Fibroblast of villous mesenchyme (primary cell): ENCODE measurements at regions not wholly inside any gene's neighbourhood (a gene's known extent, or its start where the extent isn't known, plus 50 kb on each side); places are given as distances from the start of the nearest gene placed in this dataset.

Experiments used
- DNase-seq: peaks from one replicate; pipeline ENCODE4 v3.0.0-alpha.2; 2010; ENCODE audit warnings: low read depth
- H3K4me3 ChIP-seq: 2 replicates; pipeline ENCODE4 v1.5.1; 2011; ENCODE audit warnings: low read depth, mild to moderate bottlenecking, low read length
- CTCF ChIP-seq: IDR thresholded peaks from 2 replicates; pipeline ENCODE4 v1.5.1; 2012; ENCODE audit warnings: low read depth, mild to moderate bottlenecking, low read length; ENCODE audit not compliant: insufficient read depth

- DNase-seq, result peak; percentile 1
- no peak overlapping the region for H3K4me3 ChIP-seq
- TF ChIP-seq CTCF, result no peak
Observed at GRCh38 chr3:83523470-83524073, 1435.2 kb upstream of the CADM2 start.

GRCh38 chr3:83524901-83525300 is 1433.9 kb upstream of the CADM2 start:
- DNase-seq, result no peak
- no peak for TF ChIP-seq CTCF
- H3K4me3 ChIP-seq, result no peak overlapping the region

- H3K4me3 ChIP-seq, result no peak overlapping the region
- no peak for TF ChIP-seq CTCF
- no peak for DNase-seq
Observed at GRCh38 chr3:83559082-83559481, 1399.7 kb upstream of the CADM2 start.

- no peak for TF ChIP-seq CTCF
- H3K4me3 ChIP-seq, result no peak overlapping the region
- no peak for DNase-seq
Observed at GRCh38 chr3:83567935-83568334, 1390.9 kb upstream of the CADM2 start.

- DNase-seq, result no peak
- H3K4me3 ChIP-seq, result no peak overlapping the region
- no peak for TF ChIP-seq CTCF
Observed at GRCh38 chr3:83581546-83581945, 1377.2 kb upstream of the CADM2 start.

GRCh38 chr3:83601704-83602103 is 1357.1 kb upstream of the CADM2 start:
- H3K4me3 ChIP-seq, result no peak overlapping the region
- no peak for TF ChIP-seq CTCF
- DNase-seq, result no peak

GRCh38 chr3:83622526-83622925 is 1336.3 kb upstream of the CADM2 start:
- no peak overlapping the region for H3K4me3 ChIP-seq
- no peak for DNase-seq
- no peak for TF ChIP-seq CTCF
